ENCODE measurements at regions not wholly inside any gene's neighbourhood (a gene's known extent, or its start where the extent isn't known, plus 50 kb on each side); places are given as distances from the start of the nearest gene placed in this dataset.

DNA sequence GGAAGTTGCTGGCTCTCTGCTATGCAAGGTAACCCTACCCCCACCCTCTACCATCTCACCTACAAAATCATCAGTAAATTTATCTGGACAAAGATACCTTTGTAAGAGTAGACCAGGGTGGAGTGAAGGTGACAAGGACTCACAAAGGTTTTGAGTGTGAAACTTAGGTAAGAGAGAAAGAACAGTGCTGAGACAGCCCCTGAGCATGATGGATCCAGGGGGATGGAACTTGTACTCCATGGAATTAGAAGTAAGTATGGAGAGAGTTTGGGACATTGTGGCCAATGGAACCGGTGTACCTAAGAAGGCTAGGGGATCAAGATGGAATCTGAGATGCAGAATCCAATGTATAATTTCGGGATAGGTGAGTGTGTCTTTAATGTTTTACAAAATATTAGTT lies 153.0 kb upstream of the NSMCE3 start:
- ATAC-seq = no peak
- Histone ChIP-seq H3K4me3 (no peak overlapping the region), H3K27ac (no peak overlapping the region), H3K9me3 (peaks cover 7% of the 10 kb centered on the region), H3K4me1 (no peaks in the 10 kb centered on the region), H3K36me3 (ENCODE audit: insufficient read depth in 1 of 2, low read depth in 1 of 2) (no peaks in the 10 kb centered on the region), H3K27me3 (ENCODE audit: insufficient read depth in 3 of 3, low read length in 2 of 3) (no peaks in the 10 kb centered on the region)
- intact Hi-C loops (cut with DNase I) = no loop called here
- WGBS, 3 donors = 90 to 98% (median 93%) methylated on average over 2 of the region's 2 CpGs
- TF ChIP-seq, protein P1, sequence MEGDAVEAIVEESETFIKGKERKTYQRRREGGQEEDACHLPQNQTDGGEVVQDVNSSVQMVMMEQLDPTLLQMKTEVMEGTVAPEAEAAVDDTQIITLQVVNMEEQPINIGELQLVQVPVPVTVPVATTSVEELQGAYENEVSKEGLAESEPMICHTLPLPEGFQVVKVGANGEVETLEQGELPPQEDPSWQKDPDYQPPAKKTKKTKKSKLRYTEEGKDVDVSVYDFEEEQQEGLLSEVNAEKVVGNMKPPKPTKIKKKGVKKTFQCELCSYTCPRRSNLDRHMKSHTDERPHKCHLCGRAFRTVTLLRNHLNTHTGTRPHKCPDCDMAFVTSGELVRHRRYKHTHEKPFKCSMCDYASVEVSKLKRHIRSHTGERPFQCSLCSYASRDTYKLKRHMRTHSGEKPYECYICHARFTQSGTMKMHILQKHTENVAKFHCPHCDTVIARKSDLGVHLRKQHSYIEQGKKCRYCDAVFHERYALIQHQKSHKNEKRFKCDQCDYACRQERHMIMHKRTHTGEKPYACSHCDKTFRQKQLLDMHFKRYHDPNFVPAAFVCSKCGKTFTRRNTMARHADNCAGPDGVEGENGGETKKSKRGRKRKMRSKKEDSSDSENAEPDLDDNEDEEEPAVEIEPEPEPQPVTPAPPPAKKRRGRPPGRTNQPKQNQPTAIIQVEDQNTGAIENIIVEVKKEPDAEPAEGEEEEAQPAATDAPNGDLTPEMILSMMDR (IDR thresholded peaks at IDR 0.05) = no peak
- no peak for DNase-seq

DNA sequence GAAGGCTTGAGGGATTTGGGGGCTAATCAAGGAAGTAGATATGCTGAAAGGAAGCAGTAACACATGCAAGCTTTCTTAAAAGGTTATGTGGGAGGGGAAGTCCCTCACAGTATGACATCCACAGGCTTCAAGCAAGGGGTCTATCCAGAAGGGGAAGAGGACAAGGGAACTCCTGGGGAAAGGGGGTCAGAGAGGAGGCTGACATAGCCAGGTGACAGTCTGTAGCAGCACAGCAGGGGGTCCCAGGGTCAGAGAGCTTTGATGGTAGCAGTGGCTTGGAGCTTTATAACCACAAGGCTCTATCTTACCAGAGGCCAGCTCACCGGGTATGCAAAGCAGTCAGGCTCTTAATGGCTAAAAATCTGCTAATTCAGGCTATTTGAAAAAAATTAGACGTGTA lies 150.6 kb upstream of the NSMCE3 start:
- no peaks in the 10 kb centered on the region for H3K27me3 ChIP-seq (ENCODE audit: insufficient read depth in 3 of 3, low read length in 2 of 3)
- TF ChIP-seq, protein P1 (IDR thresholded peaks at IDR 0.05) = no peak
- intact Hi-C loops (cut with DNase I) = no loop called here
- H3K36me3 ChIP-seq (ENCODE audit: insufficient read depth in 1 of 2, low read depth in 1 of 2) = no peaks in the 10 kb centered on the region
- no peak for ATAC-seq
- no peak for DNase-seq
- WGBS, 3 donors = 61 to 68% (median 62%) methylated on average over 2 of the region's 2 CpGs
- no peak overlapping the region for H3K27ac ChIP-seq
- peaks cover 7% of the 10 kb centered on the region for H3K9me3 ChIP-seq
- H3K4me3 ChIP-seq = no peak overlapping the region
- H3K4me1 ChIP-seq = no peaks in the 10 kb centered on the region

DNA sequence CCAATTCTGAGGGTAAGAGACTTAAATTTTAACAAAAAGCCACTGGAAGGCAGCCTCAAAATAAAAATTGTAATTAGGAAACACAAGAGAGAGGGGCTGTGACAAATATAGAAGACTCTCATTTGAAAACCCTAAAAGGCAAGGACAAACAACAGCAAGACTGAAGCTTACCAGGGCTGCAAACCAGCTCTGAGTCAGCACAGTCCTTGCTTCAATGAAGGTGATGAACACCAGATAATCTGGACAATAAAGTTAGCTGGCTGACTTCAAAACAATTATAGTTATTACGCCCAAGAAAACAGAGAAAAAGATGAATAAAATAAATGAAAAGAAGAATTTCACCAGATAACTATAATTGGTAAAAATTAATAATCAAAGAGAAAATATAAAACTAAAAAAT lies 149.3 kb upstream of the NSMCE3 start:
- H3K36me3 ChIP-seq (ENCODE audit: insufficient read depth in 1 of 2, low read depth in 1 of 2) = no peaks in the 10 kb centered on the region

DNA sequence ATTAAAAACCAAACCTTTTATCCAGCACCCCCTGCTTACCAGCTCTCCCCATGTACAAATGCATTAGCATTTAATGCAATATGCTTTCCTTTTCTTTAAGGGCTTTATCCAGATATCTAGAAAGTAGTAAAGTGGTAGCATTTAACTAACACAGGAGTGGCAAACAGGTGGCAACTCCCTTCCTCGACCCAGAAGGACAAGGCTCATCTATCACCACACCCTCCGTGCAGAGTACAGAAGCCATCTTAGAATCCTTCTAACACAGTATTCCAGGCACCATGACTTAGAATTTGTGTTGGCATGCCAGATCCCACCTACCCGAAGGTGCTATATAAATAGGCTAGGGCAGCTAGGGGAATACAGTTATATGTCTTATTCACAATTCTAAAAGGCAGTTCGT lies 148.6 kb upstream of the NSMCE3 start:
- Histone ChIP-seq H3K27me3 (ENCODE audit: insufficient read depth in 3 of 3, low read length in 2 of 3) (no peaks in the 10 kb centered on the region), H3K9me3 (no peaks in the 10 kb centered on the region), H3K36me3 (ENCODE audit: insufficient read depth in 1 of 2, low read depth in 1 of 2) (no peaks in the 10 kb centered on the region), H3K4me1 (no peaks in the 10 kb centered on the region), H3K4me3 (no peak overlapping the region), H3K27ac (no peak overlapping the region)
- DNase-seq = no peak
- 79 to 83% (median 80%) methylated on average over 4 of the region's 4 CpGs for WGBS, 3 donors
- no peak for ATAC-seq
- TF ChIP-seq, protein P1 (IDR thresholded peaks at IDR 0.05) = no peak
- intact Hi-C loops (cut with DNase I) = no loop called here

More for the DNA sequence above, 149.3 kb upstream of the NSMCE3 start:
- no peak for ATAC-seq
- intact Hi-C loops (cut with DNase I) = no loop called here
- TF ChIP-seq, protein P1 (IDR thresholded peaks at IDR 0.05) = no peak
- DNase-seq = no peak
- peaks cover 3% of the 10 kb centered on the region for H3K9me3 ChIP-seq
- no peaks in the 10 kb centered on the region for H3K27me3 ChIP-seq (ENCODE audit: insufficient read depth in 3 of 3, low read length in 2 of 3)
- H3K4me1 ChIP-seq = no peaks in the 10 kb centered on the region
- WGBS, 3 donors = 89 to 98% (median 97%) methylated on average over 1 of the region's 1 CpG
- H3K4me3 ChIP-seq = no peak overlapping the region
- H3K27ac ChIP-seq = no peak overlapping the region

DNA sequence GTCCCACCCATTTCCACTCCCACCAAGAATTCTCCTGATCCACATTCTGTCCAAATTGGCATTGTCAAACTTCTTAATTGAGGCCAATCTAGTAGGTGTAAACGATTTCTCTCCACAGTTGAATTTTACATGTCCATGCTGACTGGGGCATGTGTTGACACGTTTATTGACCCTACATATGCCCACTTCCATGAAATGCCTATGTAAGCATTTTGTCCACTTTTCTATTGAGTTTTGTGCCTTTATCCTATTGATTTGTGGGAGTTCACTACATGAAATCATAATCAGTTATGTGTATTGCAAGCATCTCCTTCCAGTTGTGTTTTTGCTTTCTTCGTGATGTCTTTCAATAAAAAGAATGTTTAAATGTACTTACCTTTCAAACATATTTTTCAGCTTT lies 141.7 kb upstream of the NSMCE3 start:
- DNase-seq = no peak
- Histone ChIP-seq H3K4me3 (no peak overlapping the region), H3K27me3 (ENCODE audit: insufficient read depth in 3 of 3, low read length in 2 of 3) (no peaks in the 10 kb centered on the region), H3K9me3 (no peaks in the 10 kb centered on the region), H3K27ac (no peak overlapping the region), H3K4me1 (no peaks in the 10 kb centered on the region), H3K36me3 (ENCODE audit: insufficient read depth in 1 of 2, low read depth in 1 of 2) (no peaks in the 10 kb centered on the region)
- ATAC-seq = no peak
- TF ChIP-seq, protein P1 (IDR thresholded peaks at IDR 0.05) = no peak
- intact Hi-C loops (cut with DNase I) = no loop called here
- WGBS, 3 donors = 77 to 87% (median 84%) methylated on average over 3 of the region's 3 CpGs
